AG08395 (cell line): ENCODE measurements at regions not wholly inside any gene's neighbourhood (a gene's known extent, or its start where the extent isn't known, plus 50 kb on each side); places are given as distances from the start of the nearest gene placed in this dataset.

ENCODE experiments used
- DNase-seq: peaks from one replicate; pipeline ENCODE4 v3.0.0; 2012; ENCODE audit warnings: mixed read lengths, low spot score

GRCh38 chr10:128675405-128675804, 549.2 kb upstream of the MKI67 start:
- DNase-seq = no peak

- no peak for DNase-seq
These were observed 553.9 kb upstream of the MKI67 start for GRCh38 chr10:128680116-128680515.

GRCh38 chr10:128684215-128684614, 558.0 kb upstream of the MKI67 start:
- no peak for DNase-seq

- no peak for DNase-seq
These were observed 560.5 kb upstream of the MKI67 start for GRCh38 chr10:128686630-128687278.

GRCh38 chr10:128687408-128687807, 561.2 kb upstream of the MKI67 start:
- DNase-seq = no peak

- no peak for DNase-seq
These were observed 561.8 kb upstream of the MKI67 start for GRCh38 chr10:128687927-128688549.

GRCh38 chr10:128689667-128690066, 563.4 kb upstream of the MKI67 start:
- no peak for DNase-seq

GRCh38 chr10:128693493-128694131, 567.4 kb upstream of the MKI67 start:
- no peak for DNase-seq

- no peak for DNase-seq
These were observed 568.1 kb upstream of the MKI67 start for GRCh38 chr10:128694168-128694850.

- no peak for DNase-seq
These were observed 568.9 kb upstream of the MKI67 start for GRCh38 chr10:128694851-128695725.

- no peak for DNase-seq
These were observed 569.7 kb upstream of the MKI67 start for GRCh38 chr10:128695931-128696330.

- no peak for DNase-seq
These were observed 571.2 kb upstream of the MKI67 start for GRCh38 chr10:128697437-128697836.

- DNase-seq = no peak
These were observed 575.2 kb upstream of the MKI67 start for GRCh38 chr10:128701381-128701780.

- DNase-seq = no peak
These were observed 575.6 kb upstream of the MKI67 start for GRCh38 chr10:128701837-128702236.

GRCh38 chr10:128704716-128705115, 578.5 kb upstream of the MKI67 start:
- peak; percentile 6 for DNase-seq

- DNase-seq = no peak
These were observed 582.0 kb upstream of the MKI67 start for GRCh38 chr10:128708182-128708581.

- no peak for DNase-seq
These were observed 583.5 kb upstream of the MKI67 start for GRCh38 chr10:128709686-128710085.

- no peak for DNase-seq
These were observed 584.0 kb upstream of the MKI67 start for GRCh38 chr10:128710098-128710797.

- DNase-seq = no peak
These were observed 584.6 kb upstream of the MKI67 start for GRCh38 chr10:128710798-128711183.

- no peak for DNase-seq
These were observed 585.6 kb upstream of the MKI67 start for GRCh38 chr10:128711806-128712205.

- DNase-seq = no peak
These were observed 586.6 kb upstream of the MKI67 start for GRCh38 chr10:128712661-128713400.
